ENCODE measurements at regions not wholly inside any gene's neighbourhood (a gene's known extent, or its start where the extent isn't known, plus 50 kb on each side); places are given as distances from the start of the nearest gene placed in this dataset.

DNA sequence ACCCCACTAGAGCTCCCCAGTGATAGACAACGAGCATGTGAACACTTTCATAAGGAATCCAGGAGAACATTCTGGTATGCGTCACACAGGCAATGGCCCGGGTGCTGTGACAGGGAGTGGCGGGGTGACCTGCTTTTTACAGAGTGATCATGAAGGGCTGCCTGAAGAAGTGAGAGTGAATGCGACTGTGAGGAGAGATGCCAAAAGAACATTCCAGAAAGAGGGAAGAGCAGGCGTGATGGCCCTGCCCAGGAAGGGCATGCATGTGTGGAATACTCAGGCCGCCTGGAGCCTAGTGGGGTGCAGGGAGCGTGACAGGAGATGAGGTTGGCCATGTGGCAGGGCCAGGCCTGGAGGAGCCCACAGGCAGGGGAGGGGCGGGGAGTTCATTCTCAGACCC is 53.8 kb downstream of the FZD10 start:
- no peak for DNase-seq

DNA sequence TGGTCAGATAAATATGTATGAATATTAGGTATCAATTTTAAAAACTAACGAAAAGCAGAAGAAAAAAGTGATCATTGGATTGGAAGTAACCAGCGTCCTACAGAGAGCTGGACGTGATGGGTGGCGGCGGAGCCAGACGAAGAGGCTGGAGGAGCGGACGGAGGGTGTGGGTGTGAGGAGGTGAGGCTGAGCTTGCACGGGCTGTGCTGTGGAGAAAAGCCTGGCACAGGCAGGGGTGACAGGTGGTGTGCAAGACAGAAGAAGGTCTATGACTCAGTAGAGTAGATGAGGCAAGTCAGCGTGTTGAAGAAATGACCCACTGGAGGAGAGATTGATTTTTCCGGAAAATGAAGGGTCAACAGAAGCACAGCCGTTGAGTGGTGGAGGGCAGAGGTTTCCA is 56.4 kb downstream of the FZD10 start:
- DNase-seq = no peak

DNA sequence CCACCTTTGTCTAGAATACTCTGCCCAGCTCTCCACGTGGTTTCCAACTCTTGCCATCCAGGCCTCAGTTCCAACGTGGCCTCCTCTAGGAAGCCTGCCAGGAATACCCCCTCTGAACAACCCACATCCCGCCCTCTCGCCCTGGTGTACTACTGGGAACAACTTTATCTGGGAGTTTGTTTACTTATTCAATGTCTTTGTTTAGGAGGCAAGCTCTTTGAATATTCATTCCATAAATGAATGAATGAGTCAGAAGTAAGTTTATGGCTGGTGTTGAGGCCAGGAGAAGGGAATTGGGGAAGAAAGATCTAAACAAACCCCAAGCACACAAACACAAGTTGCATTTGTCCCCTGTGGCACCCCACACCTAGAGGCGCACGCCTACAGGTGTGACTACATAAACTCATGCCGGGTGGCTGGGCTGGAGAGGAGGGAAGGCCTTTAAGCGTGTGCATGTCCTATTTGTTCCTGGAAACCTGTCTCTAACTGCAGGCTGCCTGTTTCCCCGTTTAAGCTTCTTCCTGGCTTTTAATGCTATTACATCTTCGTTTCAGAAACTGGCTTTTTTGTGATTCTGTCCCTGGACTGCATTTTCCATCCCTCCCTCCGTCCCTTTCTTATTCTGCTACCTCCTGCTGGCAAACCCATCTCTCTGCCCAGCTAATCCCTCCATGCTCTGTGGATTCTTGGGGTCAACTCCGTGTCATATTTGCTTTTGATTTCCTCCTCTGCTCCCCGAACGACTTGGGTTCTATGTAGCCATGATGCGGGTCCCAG is 57.9 kb downstream of the FZD10 start:
- no peak for DNase-seq

DNA sequence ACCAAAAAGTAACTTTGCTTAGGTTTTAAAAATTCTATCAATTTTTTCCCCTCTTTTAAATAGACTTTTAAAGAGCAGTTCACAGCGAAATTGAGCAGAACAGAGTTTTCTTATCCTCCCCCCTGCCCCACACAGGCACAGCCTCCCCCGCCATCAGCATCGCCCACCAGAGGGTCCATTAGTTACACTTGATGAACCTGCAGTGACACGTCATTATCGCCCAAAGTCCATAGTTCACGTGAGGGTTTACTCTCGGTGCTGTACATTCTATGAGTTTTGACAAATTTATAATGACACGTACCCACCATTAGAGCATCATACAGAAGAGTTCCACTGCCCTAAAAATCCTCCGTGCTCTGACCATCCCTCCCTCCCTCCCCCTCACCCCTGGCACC is 58.4 kb downstream of the FZD10 start:
- no peak for DNase-seq

DNA sequence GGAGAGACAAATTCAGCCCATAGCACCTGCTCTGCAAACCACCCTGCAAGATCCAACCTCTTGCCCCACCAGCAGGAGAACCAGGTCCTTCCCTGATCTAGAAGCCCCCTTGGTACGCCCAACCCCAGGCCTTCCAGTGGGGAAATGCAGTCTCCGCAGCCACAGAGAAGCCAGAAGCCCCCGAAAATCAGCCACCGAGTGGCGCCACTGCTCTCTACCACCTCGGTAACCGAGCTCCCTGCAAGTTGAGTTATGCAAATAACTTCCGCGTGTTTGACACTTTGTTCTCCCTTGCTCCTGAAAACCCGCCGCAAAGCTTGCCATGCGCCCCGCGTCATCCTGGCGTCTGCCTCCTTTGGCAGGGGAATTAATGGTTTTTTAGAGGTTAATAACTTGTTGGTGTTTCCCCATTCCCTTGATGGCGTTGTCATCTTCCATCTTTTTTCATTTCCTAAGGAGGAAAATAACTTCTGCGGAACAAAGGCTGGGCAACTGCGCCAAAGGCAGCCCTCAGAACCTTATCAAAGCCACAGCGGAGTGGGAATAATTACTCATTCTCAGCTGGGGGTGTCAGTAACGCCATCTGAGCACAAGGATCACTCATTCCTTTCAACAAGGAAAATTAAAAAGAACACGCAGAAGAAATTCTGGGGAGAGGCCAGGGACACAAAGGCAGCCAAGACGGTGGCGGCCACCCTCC is 60.4 kb downstream of the FZD10 start:
- DNase-seq = no peak

DNA sequence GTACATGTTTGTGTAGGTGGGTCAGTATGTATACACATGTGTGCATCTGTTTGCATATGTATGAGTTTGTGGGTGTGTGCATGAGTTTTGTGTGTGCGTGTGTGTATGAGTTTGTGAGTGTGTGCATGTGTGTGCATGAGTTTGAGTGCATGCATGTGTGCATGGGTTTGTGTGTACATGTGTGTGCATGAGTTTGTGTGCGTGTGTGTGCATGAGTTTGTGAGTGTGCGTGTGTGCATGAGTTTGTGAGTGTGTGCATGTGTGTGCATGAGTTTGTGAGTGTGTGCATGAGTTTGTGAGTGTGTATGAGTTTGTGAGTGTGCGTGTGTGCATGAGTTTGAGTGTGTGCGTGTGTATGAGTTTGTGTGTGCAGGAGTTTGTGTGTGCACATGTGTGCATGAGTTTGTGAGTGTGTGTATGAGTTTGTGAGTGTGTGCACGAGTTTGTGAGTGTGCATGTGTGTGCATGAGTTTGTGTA is 61.5 kb downstream of the FZD10 start:
- no peak for DNase-seq

DNA sequence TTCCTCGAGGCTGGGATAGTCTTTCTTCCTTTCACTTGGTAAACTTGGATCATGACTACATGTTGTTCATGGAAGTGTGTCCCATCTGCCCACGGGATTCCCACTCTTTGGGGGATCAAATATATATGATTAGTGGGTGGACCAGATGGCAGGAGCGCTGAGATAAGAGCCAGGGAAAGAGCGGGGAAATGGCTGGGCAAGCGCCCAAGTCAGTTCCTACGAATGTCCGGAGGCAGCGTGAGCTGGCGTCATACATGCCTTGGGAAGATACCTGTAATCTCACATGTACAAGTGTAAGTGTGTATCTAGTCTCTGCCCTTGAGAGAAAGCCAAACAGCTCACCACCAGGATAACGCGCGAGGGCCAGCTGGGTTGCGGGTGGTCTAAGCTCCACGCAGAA is 62.3 kb downstream of the FZD10 start:
- DNase-seq = peak; percentile 55

DNA sequence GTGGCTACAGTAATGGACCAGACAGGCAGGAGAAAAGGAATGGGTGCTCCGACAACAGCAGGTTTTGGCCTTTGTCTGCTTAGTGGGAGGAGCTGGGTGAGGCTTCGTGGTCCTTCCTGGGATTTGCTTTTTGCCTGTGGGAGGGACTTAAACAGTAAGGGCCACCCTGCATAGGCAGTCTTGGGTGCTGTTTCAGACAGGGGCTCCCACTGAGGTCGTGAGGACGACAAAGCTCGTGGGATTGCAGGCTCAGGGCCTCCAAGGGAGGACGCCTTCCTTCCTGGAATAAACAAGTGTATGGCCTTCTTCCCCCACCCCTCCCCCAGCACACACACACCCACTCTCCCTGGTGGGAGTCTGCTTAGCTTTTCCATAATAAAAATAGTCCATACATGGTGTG is 63.1 kb downstream of the FZD10 start:
- DNase-seq = no peak

DNA sequence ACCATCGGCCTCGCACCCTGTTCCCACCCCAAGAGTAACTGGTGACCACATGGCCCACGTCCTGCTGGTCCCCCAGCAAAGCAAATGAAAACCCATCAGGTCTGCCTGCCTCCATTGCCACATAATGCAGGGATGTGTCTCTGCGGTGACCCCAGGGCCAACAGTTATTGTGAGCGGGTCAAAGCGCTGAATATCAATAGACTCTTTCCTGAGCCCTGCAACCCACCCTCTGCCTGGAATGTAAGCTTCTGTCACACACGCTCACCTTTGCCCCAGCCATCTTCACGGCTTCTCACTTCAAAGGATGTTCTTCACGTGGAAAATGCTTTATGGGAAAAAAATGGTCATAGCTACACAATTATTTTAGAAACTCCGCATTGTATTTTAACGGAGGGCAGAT is 63.9 kb downstream of the FZD10 start:
- DNase-seq = no peak

DNA sequence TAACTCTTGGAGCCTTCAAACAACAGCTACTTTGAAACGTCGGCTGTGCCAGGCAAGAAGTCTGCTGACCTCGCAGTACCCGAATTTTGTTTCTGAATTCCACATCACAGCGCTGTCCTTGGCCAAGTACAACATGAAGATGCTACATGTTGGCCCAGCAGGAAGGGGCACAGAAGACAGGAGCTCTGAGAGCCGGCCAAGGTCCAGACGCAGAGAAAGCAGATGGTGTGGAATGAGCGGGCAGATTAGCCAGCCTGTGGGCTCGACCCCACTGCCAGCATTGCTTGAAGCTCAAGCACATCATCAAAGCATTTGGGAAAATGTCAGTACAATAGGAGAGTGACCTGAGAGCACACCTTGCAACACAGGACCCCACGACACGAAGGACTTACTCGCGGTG is 64.5 kb downstream of the FZD10 start:
- no peak for DNase-seq

DNA sequence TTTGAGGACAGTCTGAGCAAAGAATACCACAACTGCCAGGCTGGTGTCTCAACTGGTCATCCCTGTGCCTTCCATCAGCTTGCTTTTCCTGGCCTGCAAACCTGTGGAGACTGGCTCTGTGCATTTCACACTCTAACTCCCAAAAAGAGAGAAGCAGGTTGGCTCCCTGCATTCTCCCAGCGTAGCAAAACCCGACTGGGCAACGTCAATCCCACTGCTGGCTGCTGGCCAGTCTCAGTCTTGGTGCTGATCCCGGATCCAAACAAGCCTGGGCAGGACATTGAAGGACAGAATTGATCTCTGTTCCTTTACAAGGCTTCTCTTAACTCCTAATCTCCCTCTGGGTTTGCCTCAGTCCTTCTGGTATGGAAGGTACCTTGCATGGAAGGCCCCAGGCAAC is 65.4 kb downstream of the FZD10 start:
- DNase-seq = no peak

DNA sequence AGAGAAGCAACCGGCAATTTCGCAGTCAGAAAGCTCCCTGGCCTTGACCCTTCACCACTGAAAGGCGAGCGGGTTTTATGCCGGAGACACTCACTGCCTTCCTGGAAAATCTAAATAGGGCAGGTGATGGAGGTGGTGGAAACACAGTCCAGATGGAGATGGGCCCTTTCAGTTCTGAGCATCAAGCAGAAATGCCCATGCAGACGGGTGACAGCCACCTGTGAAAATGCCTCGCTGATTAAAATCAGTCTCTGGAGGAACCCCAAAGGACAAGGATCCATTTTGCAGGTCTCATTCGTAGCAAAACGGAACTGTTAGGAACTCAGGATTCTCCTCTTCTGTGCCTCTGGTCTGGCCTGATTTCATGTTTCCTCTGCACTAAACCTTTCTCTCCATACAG is 74.2 kb downstream of the FZD10 start:
- no peak for DNase-seq

DNA sequence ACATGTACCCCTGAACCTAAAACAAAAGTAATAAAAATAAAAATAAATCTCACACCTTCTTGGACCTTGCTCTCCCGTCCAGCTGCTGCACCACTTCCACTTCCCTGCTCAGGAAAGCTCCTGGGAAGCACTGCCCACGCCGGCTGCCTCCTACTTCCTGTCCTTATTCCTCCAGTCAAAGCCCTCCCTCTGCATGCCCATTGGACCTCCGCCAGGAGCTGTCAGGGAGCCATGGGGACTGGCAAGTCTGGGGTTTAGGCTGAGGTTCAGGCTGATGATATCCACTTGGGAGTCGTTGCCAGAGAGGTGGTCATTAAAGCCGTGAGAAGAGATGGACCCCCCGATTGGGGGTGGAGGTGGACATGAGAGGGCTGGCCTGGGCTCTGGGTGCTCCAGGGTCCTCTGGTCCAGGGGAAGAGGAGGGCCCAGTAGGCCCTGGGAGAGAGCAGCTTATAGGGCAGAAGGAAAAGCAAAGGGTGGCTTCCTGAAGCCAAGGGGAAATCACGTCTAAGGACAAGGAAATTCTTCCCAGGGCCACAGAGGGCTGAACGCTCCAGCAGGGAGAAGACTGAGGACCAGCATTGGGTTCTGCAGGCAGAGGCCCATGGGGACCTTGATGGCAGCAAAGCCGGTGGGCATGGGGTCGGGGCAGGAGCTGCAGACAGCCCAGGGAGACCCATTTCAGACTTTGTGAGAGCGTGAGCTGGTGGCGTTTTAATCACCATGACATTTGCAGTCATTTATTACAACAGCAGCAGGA is 78.7 kb downstream of the FZD10 start:
- no peak for DNase-seq

DNA sequence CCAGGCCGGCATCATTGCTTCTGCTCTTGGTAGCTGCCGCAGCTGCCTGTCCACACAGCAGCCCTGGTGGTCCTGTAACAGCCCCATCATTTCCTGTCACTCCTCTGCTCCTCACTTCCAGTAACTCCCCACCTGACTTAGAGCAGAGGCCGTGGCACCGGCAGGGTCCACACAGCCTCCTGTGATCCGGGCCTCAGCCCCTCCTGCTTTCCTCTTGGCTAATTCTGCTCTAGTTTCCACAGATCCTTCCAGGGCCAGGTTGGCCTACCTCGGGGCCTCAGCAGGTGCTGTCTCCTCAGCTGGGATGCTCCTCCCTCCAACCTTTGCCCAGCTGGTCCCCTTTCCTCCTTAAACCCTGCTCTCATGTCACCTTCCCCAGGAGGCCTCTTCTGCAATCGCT is 80.2 kb downstream of the FZD10 start:
- no peak for DNase-seq

DNA sequence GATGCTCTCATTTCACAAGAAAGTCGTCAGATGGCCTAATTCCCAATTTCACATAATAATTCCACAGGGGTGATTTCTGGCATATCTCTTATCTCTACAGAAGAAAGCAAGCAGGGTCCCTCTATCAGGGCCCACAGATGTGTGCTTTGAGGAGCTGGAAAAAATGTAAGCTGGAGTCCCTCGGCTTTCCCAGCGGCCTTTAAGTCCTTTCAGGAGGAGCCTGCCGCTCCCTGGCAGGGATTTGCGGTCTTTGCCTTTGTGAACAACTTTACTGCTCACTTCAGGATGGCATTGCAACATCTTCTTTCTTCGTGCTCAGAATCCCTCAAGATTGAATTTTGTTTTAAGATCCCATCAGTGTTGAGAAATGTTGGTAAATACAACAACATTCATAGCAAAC is 83.0 kb downstream of the FZD10 start:
- DNase-seq = no peak

DNA sequence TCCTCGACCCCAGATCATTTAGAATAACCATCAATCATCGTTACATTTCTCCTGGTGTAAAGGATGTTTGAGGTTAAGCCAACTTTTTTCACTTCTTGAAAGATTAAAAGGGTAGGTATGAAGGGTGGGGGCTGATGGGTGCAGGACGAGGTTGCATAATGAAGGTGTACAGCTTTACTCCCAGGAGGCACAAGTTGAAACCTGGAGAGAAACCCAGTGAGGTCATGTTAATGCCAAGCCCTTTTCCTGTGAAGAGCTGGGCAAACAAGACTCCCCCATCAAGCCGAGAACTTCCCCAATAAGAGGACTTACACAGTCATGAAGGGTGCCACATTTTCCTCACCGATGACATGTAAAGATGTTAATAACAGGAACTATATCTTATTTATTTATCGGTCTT is 84.3 kb downstream of the FZD10 start:
- DNase-seq = no peak

DNA sequence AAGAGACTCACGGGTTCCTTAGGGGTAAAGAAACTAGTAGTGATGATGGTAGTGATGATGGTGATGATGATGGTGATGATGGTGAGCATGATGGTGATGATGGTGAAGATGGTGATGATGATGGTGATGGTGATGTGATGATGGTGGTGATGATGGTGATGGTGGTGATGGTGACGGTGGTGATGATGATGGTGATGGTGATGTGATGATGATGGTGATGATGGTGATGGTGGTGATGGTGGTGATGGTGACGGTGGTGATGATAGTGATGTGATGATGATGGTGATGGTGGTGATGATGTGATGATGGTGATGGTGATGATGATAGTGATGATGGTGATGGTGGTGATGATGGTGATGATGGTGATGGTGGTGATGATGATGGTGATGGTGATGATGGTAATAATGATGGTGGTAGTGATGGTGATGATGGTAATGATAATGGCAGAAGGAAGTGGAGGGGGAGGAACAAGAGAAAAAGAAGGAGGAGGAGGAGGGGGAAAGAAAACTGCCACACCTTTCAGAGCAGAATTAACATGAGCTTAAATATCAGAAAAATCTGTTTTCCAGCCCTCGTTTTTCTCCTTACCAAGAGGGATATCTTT is 85.5 kb downstream of the FZD10 start:
- no peak for DNase-seq

DNA sequence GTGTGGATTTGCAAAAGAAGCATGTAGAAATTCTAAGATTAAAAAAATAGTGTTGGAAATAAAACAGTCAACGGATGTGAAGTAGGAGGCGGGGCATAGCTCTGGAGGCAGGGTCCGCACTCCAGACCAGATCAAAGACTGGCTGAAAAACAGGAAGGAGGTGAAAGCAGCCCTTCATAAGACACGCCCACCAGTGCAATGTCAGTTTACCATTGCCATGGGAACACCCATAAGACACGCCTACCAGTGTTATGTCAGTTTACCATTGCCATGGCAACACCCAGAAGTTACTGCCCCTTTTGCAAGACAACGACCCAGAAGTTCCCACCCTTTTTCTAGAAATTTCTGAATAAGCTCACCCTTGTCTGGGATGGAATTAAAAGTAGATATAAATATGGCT is 87.1 kb downstream of the FZD10 start:
- DNase-seq = no peak

DNA sequence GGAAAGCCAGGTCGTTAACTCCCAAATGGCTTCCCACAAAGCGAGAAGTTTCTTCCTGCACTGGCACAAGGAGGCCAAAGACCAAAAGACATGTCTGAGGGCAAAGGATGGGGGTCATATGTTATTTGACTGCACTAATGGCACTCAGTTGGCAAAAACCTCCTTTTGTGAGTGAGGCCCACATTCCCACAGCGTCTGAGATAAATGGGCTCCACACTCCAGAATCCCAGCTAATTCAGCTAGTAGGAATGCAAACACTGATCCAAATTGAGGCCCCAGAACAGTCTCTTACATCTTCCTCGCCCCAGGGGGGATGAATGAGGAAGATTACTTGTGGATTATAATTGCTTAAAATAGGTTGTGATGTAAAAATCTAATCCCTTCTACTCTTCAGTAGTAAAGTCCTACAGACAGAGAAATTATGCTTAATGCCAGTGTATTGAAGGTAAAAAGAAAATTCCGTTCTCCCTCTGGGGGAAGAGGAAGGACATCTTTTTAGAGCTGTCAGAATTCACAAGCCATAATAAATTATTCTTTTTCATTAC is 86.4 kb upstream of the PIWIL1 start:
- no peak for DNase-seq

DNA sequence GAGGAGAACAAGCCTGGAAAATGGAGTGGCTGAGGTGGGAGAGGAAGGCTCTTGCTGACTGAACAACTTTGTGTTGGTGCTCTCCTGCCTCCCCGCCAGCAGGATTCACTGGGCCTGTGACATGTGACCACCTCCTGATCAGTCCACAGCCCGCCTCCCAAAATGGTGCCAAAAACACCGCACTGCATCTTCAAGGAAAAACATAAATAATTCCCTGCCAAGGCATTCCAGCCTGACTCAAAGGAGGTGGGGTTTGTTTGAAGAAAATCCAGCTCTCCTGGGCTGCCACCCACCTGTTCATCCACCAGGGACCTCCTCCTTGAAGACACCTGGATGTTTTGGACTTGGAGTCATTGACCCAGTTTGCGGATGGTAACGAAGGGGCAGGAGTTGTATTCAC is 83.8 kb upstream of the PIWIL1 start:
- DNase-seq = no peak

DNA sequence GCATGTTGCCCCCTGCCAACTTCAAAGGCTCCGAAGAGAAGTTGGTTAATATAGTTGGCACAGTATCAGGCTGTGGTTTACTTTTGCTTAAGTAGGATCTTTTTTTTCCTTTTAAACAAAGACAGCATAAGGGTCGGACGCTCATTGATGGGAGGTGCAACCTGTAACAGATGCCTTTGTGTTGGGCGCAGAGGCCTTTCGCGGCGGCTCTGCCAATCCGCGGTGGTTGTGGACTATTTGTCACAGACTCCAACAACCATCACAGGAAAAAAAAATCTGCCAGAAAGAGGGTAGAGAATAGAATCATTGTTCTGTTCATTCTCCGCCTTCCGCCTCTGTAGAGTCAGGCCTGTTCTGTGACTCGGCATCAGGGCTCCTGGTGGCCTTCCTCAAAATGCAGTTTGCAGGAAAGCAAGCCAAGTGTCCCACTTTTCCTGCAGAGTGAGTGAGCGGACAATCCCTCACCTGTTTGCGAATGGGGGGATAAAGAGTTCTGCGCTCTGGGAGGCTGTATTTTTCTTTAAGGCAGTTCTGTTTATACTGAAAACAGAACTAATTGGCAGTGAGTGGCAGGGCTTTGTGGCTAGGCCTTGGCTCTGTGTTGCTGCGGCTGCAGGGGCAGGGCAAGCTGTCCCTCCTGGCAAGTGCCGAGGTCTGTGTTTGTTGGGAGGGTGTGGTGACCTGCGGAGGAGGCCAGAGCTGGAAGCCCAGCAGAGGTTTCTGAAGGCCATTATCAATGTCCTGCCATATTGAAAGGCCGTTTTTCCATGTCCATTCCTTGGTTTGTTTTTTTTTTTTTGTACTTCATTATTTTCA is 83.0 kb upstream of the PIWIL1 start:
- no peak for DNase-seq

DNA sequence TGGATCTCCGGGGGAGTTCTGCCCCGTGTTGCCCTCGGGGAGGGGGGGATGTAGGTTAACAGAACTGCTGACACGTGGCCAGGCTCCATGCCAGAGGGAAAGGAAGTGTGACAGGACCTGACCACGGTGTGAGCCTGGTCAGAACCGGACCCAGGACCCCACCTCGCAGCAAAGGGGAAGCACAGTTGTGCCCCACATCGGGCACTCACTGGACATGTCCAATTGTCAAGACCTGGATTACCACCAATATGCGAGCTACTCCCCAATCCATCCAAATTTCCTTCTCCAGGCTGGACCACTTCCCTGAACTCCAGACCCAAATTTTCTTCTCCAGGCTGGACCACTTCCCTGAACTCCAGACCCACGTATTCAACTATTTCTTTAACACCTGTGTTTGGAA is 78.8 kb upstream of the PIWIL1 start:
- DNase-seq = no peak

Measured in NCI-H524 treated with DMSO at 0.1 percent for 48 hours (cell line).